ENCODE measurements at regions not wholly inside any gene's neighbourhood (a gene's known extent, or its start where the extent isn't known, plus 50 kb on each side); places are given as distances from the start of the nearest gene placed in this dataset.

DNA sequence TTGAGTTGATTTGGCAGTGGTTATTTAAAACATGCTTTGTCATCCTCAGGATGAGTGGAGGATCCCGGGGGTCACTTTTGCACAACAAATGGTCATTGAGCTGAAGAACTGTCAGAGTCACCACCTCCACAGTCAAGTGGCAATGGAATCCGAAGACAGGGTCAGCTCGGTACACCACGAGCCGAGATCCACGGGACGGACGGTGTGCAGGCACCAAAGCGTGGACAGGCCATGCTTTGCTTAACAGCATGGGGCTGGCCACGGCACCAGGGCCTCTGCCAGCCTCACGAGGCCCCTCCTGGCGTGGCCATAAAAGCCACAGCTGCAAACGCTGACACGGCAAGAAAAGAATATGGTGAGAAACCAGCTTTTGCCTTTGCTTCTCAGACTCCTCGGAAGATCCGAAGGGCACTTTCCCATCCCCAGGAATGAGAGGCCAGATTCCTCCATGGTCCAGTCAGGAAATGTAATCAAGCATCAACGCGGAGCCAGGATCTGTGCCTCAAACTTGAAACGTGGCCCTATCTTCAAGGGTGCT lies 152.2 kb upstream of the DIO3 start (continued):
- TF ChIP-seq, protein P1, sequence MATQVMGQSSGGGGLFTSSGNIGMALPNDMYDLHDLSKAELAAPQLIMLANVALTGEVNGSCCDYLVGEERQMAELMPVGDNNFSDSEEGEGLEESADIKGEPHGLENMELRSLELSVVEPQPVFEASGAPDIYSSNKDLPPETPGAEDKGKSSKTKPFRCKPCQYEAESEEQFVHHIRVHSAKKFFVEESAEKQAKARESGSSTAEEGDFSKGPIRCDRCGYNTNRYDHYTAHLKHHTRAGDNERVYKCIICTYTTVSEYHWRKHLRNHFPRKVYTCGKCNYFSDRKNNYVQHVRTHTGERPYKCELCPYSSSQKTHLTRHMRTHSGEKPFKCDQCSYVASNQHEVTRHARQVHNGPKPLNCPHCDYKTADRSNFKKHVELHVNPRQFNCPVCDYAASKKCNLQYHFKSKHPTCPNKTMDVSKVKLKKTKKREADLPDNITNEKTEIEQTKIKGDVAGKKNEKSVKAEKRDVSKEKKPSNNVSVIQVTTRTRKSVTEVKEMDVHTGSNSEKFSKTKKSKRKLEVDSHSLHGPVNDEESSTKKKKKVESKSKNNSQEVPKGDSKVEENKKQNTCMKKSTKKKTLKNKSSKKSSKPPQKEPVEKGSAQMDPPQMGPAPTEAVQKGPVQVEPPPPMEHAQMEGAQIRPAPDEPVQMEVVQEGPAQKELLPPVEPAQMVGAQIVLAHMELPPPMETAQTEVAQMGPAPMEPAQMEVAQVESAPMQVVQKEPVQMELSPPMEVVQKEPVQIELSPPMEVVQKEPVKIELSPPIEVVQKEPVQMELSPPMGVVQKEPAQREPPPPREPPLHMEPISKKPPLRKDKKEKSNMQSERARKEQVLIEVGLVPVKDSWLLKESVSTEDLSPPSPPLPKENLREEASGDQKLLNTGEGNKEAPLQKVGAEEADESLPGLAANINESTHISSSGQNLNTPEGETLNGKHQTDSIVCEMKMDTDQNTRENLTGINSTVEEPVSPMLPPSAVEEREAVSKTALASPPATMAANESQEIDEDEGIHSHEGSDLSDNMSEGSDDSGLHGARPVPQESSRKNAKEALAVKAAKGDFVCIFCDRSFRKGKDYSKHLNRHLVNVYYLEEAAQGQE (IDR thresholded peaks at IDR 0.05; ENCODE audit: low read depth), result no peak
- TF ChIP-seq, protein P2, sequence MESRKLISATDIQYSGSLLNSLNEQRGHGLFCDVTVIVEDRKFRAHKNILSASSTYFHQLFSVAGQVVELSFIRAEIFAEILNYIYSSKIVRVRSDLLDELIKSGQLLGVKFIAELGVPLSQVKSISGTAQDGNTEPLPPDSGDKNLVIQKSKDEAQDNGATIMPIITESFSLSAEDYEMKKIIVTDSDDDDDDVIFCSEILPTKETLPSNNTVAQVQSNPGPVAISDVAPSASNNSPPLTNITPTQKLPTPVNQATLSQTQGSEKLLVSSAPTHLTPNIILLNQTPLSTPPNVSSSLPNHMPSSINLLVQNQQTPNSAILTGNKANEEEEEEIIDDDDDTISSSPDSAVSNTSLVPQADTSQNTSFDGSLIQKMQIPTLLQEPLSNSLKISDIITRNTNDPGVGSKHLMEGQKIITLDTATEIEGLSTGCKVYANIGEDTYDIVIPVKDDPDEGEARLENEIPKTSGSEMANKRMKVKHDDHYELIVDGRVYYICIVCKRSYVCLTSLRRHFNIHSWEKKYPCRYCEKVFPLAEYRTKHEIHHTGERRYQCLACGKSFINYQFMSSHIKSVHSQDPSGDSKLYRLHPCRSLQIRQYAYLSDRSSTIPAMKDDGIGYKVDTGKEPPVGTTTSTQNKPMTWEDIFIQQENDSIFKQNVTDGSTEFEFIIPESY (IDR thresholded peaks at IDR 0.05; ENCODE audit: extremely low read depth, insufficient replicate concordance, low read length), result no peak

DNA sequence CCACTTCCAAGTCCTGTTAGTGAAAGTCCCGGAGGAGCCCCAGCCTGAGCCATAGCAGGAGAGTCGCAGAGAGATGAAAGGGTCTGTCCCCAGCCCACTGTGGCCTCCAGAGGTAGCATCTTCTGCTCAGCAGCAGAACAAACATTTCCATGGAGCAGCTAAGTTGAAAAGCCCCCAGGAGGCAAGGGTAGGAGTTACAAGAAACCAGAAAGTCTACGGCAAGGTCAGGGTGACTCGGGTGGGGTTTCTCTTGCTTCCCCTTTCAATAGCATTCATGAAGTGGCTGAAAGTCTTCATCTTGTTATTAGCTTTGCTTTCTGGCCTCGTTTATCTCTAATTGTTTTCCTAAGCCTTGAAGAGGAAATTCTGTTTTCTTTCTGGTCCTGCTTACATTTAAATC lies 151.2 kb upstream of the DIO3 start:
- ChIA-PET CTCF (no interaction called here), RAD21 (ENCODE audit: low non-redundant PET in 1 of 2, low total read pairs in 2 of 2, uncharacterized antibody in 2 of 2, unreplicated experiment in 2 of 2) (no interaction called here)
- intact Hi-C loops (cut with micrococcal nuclease), result no loop called here

More for the DNA sequence above, 151.2 kb upstream of the DIO3 start:
- Histone ChIP-seq H3K9me2 (ENCODE audit: insufficient read depth) (no peaks in the 10 kb centered on the region), H3K27me3 (ENCODE audit: insufficient read depth, low read length) (no peaks in the 10 kb centered on the region), H3K9me3 (ENCODE audit: control insufficient read depth in 1 of 2, insufficient read depth in 1 of 2, low read depth in 1 of 2, low read length in 2 of 2) (no peaks in the 10 kb centered on the region), H3K4me1 (ENCODE audit: control insufficient read depth in 1 of 2, insufficient read depth in 2 of 2, low read length in 2 of 2) (peaks cover 13 to 15% of the 10 kb centered on the region in 2 experiments; a peak in 3 of 4 replicates), H3K27ac (ENCODE audit: low read depth, low read length) (no peak overlapping the region), H2AFZ (ENCODE audit: low read depth, low read length, poor library complexity, severe bottlenecking) (no peak overlapping the region), H4K20me1 (ENCODE audit: insufficient read depth) (no peaks in the 10 kb centered on the region), H3K9ac (ENCODE audit: low read length) (no peak overlapping the region), H3K4me3 (replicated peaks in 1 of 2; ENCODE audit: low read depth in 1 of 2, low read length in 2 of 2) (no peak overlapping the region), H3K36me3 (ENCODE audit: control insufficient read depth in 1 of 2, insufficient read depth in 2 of 2, low read length in 2 of 2) (no peaks in the 10 kb centered on the region), H3K79me2 (ENCODE audit: insufficient read depth, low read length) (no peaks in the 10 kb centered on the region), H3K4me2 (ENCODE audit: low read length) (no peak overlapping the region)
- DNase-seq (ENCODE audit: low read depth, low spot score) (no peak), ATAC-seq (no peak)
- POLR2A ChIA-PET, result no interaction called here
- no peak for TF ChIP-seq JUND (IDR thresholded peaks at IDR 0.05)
- no peak for TF ChIP-seq EGR1 (IDR thresholded peaks at IDR 0.05; ENCODE audit: low read depth)
- TF ChIP-seq TCF7L2 (IDR thresholded peaks at IDR 0.05; ENCODE audit: borderline replicate concordance, extremely low read depth, insufficient read depth, insufficient read length), result no peak
- no peak for TF ChIP-seq FOSL1 (IDR thresholded peaks at IDR 0.05; ENCODE audit: low read depth)
- TF ChIP-seq ZFX (IDR thresholded peaks at IDR 0.05), result no peak
- TF ChIP-seq EZH2phosphoT487 (IDR thresholded peaks at IDR 0.05; ENCODE audit: borderline replicate concordance), result no peak
- no TSS peak for BruUV-seq (replicated peaks)
